Subcutaneous abdominal adipose tissue (tissue), 5 donors: ENCODE measurements at regions not wholly inside any gene's neighbourhood (a gene's known extent, or its start where the extent isn't known, plus 50 kb on each side); places are given as distances from the start of the nearest gene placed in this dataset.

Experiments
- H3K27ac ChIP-seq: one replicate; pipeline ENCODE4 v1.7.0; 2013; ENCODE audit warnings: low read depth, mild to moderate bottlenecking, inconsistent platforms, low read length, moderate library complexity
- H3K27me3 ChIP-seq, 5 donors: one replicate each; pipeline ENCODE4 v1.7.0; 2013; ENCODE audit warnings: low read length in 5 of 5, inconsistent platforms in 1 of 5; ENCODE audit not compliant: control insufficient read depth in 5 of 5, insufficient read depth in 4 of 5
- H3K36me3 ChIP-seq, 5 donors: one replicate each; pipeline ENCODE4 v1.7.0; 2013; ENCODE audit warnings: low read length in 5 of 5; ENCODE audit not compliant: control insufficient read depth in 5 of 5, insufficient read depth in 5 of 5
- H3K4me1 ChIP-seq, 5 donors: one replicate each; pipeline ENCODE4 v1.7.0; 2013; ENCODE audit warnings: low read length in 5 of 5, mild to moderate bottlenecking in 3 of 5, moderate library complexity in 1 of 5; ENCODE audit not compliant: control insufficient read depth in 5 of 5, insufficient read depth in 5 of 5
- H3K4me3 ChIP-seq, 5 donors: one replicate each; pipeline ENCODE4 v1.7.0; 2013; ENCODE audit warnings: low read length in 5 of 5, low read depth in 1 of 5
- H3K9ac ChIP-seq, 5 donors: one replicate each; pipeline ENCODE4 v1.7.0; 2013; ENCODE audit warnings: low read length in 5 of 5, mild to moderate bottlenecking in 4 of 5, moderate library complexity in 3 of 5
- H3K9me3 ChIP-seq, 5 donors: one replicate each; pipeline ENCODE4 v1.7.0; 2013; ENCODE audit warnings: low read length in 5 of 5; ENCODE audit not compliant: control insufficient read depth in 5 of 5
- donor health status: healthy.
- donor health status: healthy.
- donor health status: healthy.
- donor health status: healthy.
- donor health status: healthy.

DNA sequence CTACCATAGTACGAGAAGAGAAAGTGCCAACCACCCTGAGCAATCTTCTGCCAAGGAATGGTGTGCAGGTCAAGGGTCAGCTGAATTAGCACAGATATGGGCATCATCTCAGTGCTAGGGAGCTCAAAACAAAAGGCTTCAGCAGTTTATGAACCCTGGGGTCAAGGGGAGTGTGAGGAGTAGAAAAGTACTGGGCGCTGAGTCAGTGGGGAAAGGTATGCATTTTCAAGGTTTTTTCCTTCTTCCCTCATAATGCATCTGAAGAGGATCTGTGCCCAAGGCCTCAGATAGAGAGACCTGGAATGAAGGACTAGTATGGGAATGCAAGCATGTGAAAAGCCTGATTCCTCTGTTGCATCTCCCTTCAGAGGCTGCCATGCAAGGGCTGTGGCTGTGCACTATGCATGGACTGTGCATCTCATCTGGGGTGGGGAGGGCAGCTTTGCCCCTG, 81.7 kb downstream of the PERP start:
- peaks cover 0 to 2% (median 0%) of the 10 kb centered on the region in 5 donors for H3K27me3 ChIP-seq
- H3K9me3 ChIP-seq: peaks cover 0 to 6% (median 0%) of the 10 kb centered on the region in 5 donors
- H3K4me3 ChIP-seq: no peak overlapping the region
- H3K27ac ChIP-seq: no peak overlapping the region
- H3K36me3 ChIP-seq: no peaks in the 10 kb centered on the region
- no peak overlapping the region for H3K9ac ChIP-seq
- no peaks in the 10 kb centered on the region for H3K4me1 ChIP-seq

DNA sequence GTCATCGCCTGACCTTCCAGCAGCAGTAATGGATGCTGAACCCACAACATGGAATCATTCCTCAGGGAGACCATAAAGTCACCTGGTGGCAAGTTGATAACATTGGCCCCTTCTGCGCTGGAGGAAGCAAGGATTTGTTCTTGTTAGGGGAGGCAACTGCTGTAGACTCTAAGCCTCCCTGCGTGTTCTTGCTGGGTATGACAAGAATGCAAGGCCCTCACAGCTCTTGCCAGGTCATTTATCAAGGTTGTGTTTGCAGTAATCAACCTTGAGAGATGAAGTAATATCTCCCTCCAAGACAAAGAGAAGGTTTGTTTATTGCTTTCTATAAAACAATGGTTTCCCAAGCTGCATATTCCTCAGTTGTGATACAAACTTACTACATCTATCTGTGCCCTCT, 80.9 kb downstream of the PERP start:
- peaks cover 0 to 2% (median 0%) of the 10 kb centered on the region in 5 donors for H3K27me3 ChIP-seq
- no peaks in the 10 kb centered on the region for H3K36me3 ChIP-seq
- peaks cover 0 to 2% (median 0%) of the 10 kb centered on the region in 5 donors for H3K9me3 ChIP-seq
- H3K9ac ChIP-seq: no peak overlapping the region
- no peak overlapping the region for H3K4me3 ChIP-seq
- no peak overlapping the region for H3K27ac ChIP-seq
- no peaks in the 10 kb centered on the region for H3K4me1 ChIP-seq

- peaks cover 0 to 2% (median 0%) of the 10 kb centered on the region in 5 donors for H3K27me3 ChIP-seq
- H3K4me3 ChIP-seq: no peak overlapping the region
- no peak overlapping the region for H3K27ac ChIP-seq
- no peaks in the 10 kb centered on the region for H3K36me3 ChIP-seq
- no peaks in the 10 kb centered on the region for H3K4me1 ChIP-seq
- H3K9me3 ChIP-seq: no peaks in the 10 kb centered on the region
- no peak overlapping the region for H3K9ac ChIP-seq
Measured at GRCh38 chr6:138028893-138029292, 78.3 kb downstream of the PERP start.

DNA sequence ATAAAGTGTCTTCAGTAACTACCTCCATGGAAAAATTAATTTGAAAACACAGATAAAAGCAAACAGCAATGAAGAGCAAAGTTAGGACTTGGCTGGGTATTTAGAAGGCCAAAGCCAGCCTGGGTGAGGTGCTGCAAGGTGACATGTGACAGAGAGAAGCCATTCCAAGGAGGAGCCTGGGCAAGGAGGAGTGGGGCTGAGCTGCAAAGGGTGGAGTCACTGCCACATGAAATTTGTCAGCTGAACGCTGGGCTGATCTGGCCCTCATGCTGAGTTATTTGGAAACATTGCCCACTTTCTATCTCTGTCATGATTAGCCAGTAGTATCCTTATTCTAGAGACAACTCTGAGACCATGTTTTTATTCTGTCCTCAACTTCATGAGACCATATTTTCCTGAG, 76.3 kb downstream of the PERP start:
- Histone ChIP-seq H3K27ac (no peak overlapping the region), H3K9me3 (no peaks in the 10 kb centered on the region)

DNA sequence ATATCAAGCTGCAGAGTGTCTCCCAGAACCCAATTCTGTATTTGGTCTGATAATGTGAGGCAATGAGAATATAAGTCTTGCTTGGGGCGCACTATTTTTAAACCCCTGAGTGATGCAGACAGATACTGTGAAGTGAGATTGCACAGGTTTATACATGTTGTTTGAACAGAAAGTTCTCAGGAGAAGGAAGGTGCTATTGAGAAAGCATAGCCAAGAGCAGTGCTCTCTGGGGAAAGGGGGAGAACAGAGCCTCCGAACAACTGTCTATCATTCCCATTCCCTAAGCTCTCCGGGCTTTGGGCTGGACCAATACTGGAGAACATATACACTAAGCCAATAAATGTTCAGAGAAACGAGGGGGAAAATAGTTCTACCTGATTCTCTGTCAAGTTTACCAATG, 75.8 kb downstream of the PERP start:
- H3K27me3 ChIP-seq: peaks cover 0 to 2% (median 0%) of the 10 kb centered on the region in 5 donors
- H3K27ac ChIP-seq: no peak overlapping the region
- no peaks in the 10 kb centered on the region for H3K9me3 ChIP-seq
- no peak overlapping the region for H3K4me3 ChIP-seq
- no peak overlapping the region for H3K9ac ChIP-seq
- no peaks in the 10 kb centered on the region for H3K36me3 ChIP-seq
- no peaks in the 10 kb centered on the region for H3K4me1 ChIP-seq

More for the DNA sequence above, 76.3 kb downstream of the PERP start:
- Histone ChIP-seq H3K4me1 (no peaks in the 10 kb centered on the region), H3K36me3 (no peaks in the 10 kb centered on the region), H3K27me3 (peaks cover 0 to 2% (median 0%) of the 10 kb centered on the region in 5 donors), H3K9ac (no peak overlapping the region), H3K4me3 (no peak overlapping the region)

DNA sequence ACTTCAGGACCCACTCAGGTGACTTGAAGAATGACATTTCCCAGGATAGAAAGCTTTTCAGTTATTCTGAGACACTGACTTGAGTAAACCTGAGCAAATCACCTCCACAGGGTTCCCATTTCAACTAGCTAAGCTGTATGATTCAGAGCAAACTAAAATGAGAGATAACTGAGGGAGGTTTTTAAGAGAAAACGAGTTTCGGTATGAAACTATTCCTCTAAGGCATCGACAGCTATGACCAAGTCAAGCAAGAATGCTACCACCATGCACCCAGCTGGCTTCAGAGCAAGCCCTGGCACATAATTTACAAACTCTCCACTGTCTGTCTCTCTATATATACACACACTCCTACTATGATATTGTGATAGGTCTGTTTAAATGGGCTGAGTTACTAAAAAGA, 75.4 kb downstream of the PERP start:
- Histone ChIP-seq H3K4me1 (no peaks in the 10 kb centered on the region), H3K27me3 (peaks cover 0 to 2% (median 0%) of the 10 kb centered on the region in 5 donors), H3K27ac (no peak overlapping the region), H3K9me3 (no peaks in the 10 kb centered on the region), H3K9ac (no peak overlapping the region), H3K36me3 (no peaks in the 10 kb centered on the region), H3K4me3 (no peak overlapping the region)

- Histone ChIP-seq H3K27ac (no peak overlapping the region), H3K9ac (no peak overlapping the region), H3K27me3 (peaks cover 0 to 2% (median 0%) of the 10 kb centered on the region in 5 donors), H3K36me3 (no peaks in the 10 kb centered on the region), H3K9me3 (no peaks in the 10 kb centered on the region), H3K4me1 (no peaks in the 10 kb centered on the region), H3K4me3 (no peak overlapping the region)
Measured at GRCh38 chr6:138032571-138032970, 74.6 kb downstream of the PERP start.

GRCh38 chr6:138034229-138034628, 73.0 kb downstream of the PERP start:
- Histone ChIP-seq H3K4me3 (no peak overlapping the region), H3K9me3 (no peaks in the 10 kb centered on the region), H3K9ac (no peak overlapping the region), H3K27me3 (no peaks in the 10 kb centered on the region), H3K27ac (no peak overlapping the region), H3K36me3 (no peaks in the 10 kb centered on the region), H3K4me1 (no peaks in the 10 kb centered on the region)

DNA sequence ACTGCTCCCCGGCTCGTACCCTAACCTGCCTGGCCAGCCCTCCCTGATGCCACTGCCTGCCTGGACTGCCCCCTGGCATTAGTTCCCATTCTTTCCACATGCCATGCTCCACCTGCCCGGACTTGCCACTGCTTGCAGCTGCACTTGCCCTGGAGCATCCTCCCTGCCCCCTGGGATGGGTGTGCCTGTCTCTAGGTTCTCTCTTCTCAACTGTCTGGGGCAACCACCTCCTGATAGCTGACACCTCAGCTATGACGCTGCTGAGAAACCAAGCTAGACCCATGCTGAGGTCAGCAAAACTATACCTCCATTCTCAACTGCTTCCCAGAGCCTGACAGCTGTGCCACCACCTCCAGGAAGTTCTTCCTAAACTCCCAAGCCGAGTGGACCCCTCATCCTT, 72.1 kb downstream of the PERP start:
- Histone ChIP-seq H3K27me3 (no peaks in the 10 kb centered on the region), H3K4me1 (no peaks in the 10 kb centered on the region), H3K4me3 (no peak overlapping the region), H3K9me3 (no peaks in the 10 kb centered on the region), H3K27ac (no peak overlapping the region), H3K9ac (no peak overlapping the region), H3K36me3 (no peaks in the 10 kb centered on the region)

DNA sequence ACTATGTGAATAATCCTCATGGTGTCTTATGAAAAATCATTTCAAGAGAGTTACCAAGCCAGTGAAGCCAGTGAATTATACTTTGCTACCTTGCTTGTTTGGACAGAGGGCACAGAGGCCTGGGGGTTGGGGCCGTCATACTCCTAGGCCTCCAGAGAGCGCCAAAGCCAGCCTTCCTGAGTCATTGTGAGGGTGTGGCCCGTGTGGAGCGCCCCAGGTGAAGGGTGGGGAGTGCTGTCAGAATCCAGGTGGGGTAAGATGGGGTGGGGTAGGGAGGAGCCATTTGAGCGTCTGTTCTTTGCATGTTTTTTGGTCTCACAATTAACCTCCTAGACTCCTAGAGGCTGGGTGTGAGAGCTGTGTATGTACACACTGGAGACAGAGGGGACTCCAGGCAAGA, 71.1 kb downstream of the PERP start:
- H3K27ac ChIP-seq: no peak overlapping the region

DNA sequence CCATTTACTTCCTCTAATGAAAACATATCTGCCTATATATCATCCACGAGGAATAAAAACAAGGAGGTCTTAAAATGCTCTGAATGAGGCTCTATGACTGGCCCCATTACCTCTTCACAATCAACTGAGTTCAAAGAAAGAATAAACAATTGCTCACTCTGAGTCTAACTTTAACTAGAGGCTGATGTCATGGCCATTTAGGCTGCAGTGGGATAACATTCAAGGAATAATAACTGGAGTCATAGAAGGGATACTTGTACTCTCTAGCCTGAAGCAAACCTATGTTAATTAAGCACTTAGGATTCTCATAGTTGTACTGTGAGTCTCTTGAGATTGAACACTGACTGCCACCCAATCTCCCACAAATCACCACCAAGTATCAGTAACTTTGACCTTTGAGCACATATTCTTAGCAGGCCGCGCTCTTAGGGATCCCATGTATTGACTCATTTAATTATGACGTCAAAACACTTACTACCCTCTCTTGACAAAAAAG, 70.2 kb downstream of the PERP start:
- H3K27me3 ChIP-seq: no peaks in the 10 kb centered on the region
- no peak overlapping the region for H3K27ac ChIP-seq
- no peaks in the 10 kb centered on the region for H3K4me1 ChIP-seq
- no peaks in the 10 kb centered on the region for H3K36me3 ChIP-seq
- peaks cover 0 to 4% (median 0%) of the 10 kb centered on the region in 5 donors for H3K9me3 ChIP-seq
- no peak overlapping the region for H3K4me3 ChIP-seq
- no peak overlapping the region for H3K9ac ChIP-seq

More for the DNA sequence above, 71.1 kb downstream of the PERP start:
- H3K36me3 ChIP-seq: no peaks in the 10 kb centered on the region
- H3K27me3 ChIP-seq: no peaks in the 10 kb centered on the region
- no peaks in the 10 kb centered on the region for H3K9me3 ChIP-seq
- H3K4me3 ChIP-seq: no peak overlapping the region
- H3K4me1 ChIP-seq: no peaks in the 10 kb centered on the region
- no peak overlapping the region for H3K9ac ChIP-seq
